ENCODE measurements at regions not wholly inside any gene's neighbourhood (a gene's known extent, or its start where the extent isn't known, plus 50 kb on each side); places are given as distances from the start of the nearest gene placed in this dataset.

DNA sequence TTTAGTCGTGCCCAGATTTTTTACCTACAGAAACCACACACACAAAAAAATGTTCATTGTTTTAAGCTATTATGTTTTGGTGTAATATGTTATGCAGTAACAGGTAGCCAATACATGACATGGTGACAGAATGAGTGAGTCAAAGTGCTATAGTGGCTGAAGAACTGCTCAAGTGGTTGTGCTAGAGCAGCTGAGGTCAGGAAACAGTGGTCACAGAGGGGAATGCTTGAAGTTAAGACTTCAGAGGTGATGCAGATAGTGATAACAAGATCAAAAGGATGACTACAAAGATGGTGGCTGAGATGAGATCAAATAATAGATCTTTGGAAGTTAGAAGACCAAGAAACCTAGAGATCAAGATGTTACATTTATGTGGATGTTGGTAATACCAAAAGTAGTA lies 174.3 kb downstream of the KCNE4 start:
- TF ChIP-seq, protein P1, sequence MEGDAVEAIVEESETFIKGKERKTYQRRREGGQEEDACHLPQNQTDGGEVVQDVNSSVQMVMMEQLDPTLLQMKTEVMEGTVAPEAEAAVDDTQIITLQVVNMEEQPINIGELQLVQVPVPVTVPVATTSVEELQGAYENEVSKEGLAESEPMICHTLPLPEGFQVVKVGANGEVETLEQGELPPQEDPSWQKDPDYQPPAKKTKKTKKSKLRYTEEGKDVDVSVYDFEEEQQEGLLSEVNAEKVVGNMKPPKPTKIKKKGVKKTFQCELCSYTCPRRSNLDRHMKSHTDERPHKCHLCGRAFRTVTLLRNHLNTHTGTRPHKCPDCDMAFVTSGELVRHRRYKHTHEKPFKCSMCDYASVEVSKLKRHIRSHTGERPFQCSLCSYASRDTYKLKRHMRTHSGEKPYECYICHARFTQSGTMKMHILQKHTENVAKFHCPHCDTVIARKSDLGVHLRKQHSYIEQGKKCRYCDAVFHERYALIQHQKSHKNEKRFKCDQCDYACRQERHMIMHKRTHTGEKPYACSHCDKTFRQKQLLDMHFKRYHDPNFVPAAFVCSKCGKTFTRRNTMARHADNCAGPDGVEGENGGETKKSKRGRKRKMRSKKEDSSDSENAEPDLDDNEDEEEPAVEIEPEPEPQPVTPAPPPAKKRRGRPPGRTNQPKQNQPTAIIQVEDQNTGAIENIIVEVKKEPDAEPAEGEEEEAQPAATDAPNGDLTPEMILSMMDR (IDR thresholded peaks at IDR 0.05), result no peak
- TF ChIP-seq POLR2A (IDR thresholded peaks at IDR 0.05), result no peak
